Testis (tissue), 2 donors: ENCODE measurements at regions not wholly inside any gene's neighbourhood (a gene's known extent, or its start where the extent isn't known, plus 50 kb on each side); places are given as distances from the start of the nearest gene placed in this dataset.

Source experiments
- DNase-seq: peaks from one replicate; pipeline ENCODE4 v3.0.0-alpha.2; 2019
- H3K27ac ChIP-seq, 2 donors: fragments of 200-600 bp; sonication (generic); one replicate each; pipeline ENCODE4 v1.5.1; 2019
- H3K27me3 ChIP-seq: fragments of 200-600 bp; sonication (generic); one replicate; pipeline ENCODE4 v1.5.1; 2019
- H3K36me3 ChIP-seq: fragments of 200-600 bp; sonication (generic); one replicate; pipeline ENCODE4 v1.5.1; 2017; ENCODE audit warnings: low read depth; ENCODE audit errors: missing control alignments
- H3K4me1 ChIP-seq: fragments of 200-600 bp; sonication (generic); one replicate; pipeline ENCODE4 v1.5.1; 2019
- H3K4me3 ChIP-seq, 2 donors: fragments of 200-600 bp; sonication (generic); one replicate each; pipeline ENCODE4 v1.5.1; 2017 to 2019
- H3K9me3 ChIP-seq: fragments of 200-600 bp; sonication (generic); one replicate; pipeline ENCODE4 v1.5.1; 2017
- POLR2A ChIP-seq: fragments of 450-650 bp; IDR thresholded peaks from one replicate; pipeline ENCODE4 v1.6.1; 2017; ENCODE audit warnings: antibody characterized with exemption, mild to moderate bottlenecking, moderate library complexity
- WGBS, 2 donors: methylation state at CpG; one replicate each; pipeline ENCODE4 v1.1.5; 2018; 5-methylcytosine and 5-hydroxymethylcytosine counted together
- intact Hi-C: fragments of 100-400 bp; cut with DNase I; formaldehyde crosslinking; loops from one replicate; pipeline ENCODE4 v1.15.1; 2023; ENCODE audit warnings: low total_unique reads
- TF ChIP-seq, protein P1 (sequence below), 3 experiments: fragments of 450-650 bp in 2 of 3; fragments of 200-600 bp in 1 of 3; sonication (generic) in 1 of 3; IDR thresholded peaks; one replicate each; pipeline ENCODE4 v1.5.1; 2016 to 2019; ENCODE audit warnings: antibody characterized with exemption in 3 of 3, mild to moderate bottlenecking in 2 of 3, moderate library complexity in 1 of 3

DNA sequence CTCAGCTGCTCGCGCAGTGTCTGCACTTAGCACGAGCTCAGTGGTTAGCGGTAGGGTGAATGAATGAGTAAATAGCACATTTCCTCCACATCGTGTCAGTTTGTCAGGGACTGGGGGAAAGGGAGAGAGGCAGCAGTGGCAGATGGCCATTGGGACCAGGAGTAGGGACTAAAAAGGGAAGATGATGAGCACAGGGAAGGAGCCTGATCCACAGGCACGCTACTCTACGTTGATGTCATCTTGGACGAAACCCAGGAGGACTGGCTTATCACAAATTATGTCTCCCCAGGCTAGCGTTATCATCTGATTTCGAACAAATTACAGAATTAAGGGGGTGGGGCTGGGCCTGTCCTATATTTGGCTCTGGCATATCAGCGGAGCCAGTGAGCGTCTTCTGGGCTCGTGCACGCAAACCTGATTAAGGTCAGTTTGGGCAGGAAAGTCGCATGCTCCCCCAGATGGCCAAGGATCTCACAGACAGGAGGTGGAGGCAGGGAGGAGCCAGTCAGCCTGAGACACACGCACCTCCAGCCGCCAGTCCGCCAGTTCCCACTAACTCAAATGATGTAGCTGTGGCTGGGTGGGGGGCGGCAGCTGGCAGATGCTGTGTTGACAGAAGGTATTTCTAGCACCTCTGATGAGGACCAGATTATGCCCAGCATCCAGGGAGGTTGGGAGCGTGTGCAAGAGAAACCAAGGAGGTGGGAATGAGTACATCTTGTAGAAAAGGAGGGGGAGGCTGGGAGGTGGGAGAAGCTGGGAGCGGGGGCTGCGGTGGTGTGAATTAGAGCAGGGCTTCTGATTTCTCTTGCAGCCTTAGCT is 97.4 kb upstream of the PRDM11 start:
- no peaks in the 10 kb centered on the region for H3K27me3 ChIP-seq
- WGBS, 2 donors, result 63 to 81% methylated on average over 21 to 22 of the region's 22 CpGs
- intact Hi-C loops, result no loop called here
- peak; percentile 17 for DNase-seq
- no peaks in the 10 kb centered on the region for H3K36me3 ChIP-seq
- no peaks in the 10 kb centered on the region for H3K9me3 ChIP-seq
- H3K4me3 ChIP-seq, result no peak overlapping the region
- no peak overlapping the region for H3K27ac ChIP-seq
- H3K4me1 ChIP-seq, result no peaks in the 10 kb centered on the region
- TF ChIP-seq, protein P1, sequence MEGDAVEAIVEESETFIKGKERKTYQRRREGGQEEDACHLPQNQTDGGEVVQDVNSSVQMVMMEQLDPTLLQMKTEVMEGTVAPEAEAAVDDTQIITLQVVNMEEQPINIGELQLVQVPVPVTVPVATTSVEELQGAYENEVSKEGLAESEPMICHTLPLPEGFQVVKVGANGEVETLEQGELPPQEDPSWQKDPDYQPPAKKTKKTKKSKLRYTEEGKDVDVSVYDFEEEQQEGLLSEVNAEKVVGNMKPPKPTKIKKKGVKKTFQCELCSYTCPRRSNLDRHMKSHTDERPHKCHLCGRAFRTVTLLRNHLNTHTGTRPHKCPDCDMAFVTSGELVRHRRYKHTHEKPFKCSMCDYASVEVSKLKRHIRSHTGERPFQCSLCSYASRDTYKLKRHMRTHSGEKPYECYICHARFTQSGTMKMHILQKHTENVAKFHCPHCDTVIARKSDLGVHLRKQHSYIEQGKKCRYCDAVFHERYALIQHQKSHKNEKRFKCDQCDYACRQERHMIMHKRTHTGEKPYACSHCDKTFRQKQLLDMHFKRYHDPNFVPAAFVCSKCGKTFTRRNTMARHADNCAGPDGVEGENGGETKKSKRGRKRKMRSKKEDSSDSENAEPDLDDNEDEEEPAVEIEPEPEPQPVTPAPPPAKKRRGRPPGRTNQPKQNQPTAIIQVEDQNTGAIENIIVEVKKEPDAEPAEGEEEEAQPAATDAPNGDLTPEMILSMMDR (IDR thresholded peaks at IDR 0.05), result no peak
- no peak for TF ChIP-seq POLR2A

DNA sequence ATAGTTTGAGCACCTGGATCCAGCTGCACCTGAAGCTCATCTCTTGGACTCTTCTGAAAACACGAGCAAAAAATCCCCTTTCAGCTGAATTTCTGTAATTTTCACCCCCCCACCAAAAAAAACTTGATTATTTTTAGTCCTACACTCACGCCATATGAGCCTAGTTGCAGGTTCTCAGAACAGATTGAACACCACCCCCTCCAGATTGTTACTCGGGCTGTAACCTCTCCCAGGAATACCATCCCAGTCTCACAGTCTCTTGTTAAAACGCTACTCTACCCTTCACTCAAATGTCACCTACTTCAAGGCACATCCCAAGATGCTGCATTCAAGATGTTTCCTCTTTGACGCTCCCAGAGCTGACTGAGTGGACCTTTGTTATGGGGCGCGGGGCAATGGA is 96.3 kb upstream of the PRDM11 start:
- Histone ChIP-seq H3K27ac (no peak overlapping the region), H3K4me1 (no peaks in the 10 kb centered on the region), H3K27me3 (no peaks in the 10 kb centered on the region), H3K4me3 (no peak overlapping the region), H3K36me3 (no peaks in the 10 kb centered on the region), H3K9me3 (no peaks in the 10 kb centered on the region)
- DNase-seq, result no peak
- WGBS, 2 donors, result 86 to 92% methylated on average over 7 of the region's 7 CpGs
- TF ChIP-seq, protein P1 (IDR thresholded peaks at IDR 0.05), result no peak
- TF ChIP-seq POLR2A, result no peak
- intact Hi-C loops, result no loop called here

DNA sequence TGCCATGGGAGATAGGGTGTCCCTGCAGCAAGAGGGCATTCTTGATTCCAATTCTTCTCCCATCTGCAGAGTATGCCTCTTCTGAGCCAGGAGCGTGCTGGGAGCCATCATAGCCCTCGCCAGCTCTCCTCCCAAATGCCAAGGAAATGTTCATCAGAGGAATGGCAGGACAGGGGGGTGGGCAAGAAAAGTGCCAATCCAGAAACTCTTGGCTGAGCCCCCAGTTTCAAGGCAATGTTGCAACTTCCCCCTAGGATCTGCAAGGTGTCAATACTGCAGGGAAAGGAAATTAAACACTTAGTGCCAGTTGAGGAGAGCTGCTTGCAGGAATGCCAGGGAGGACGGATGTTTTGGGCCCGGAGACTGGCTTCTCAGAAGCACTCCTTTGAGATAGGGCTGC is 94.8 kb upstream of the PRDM11 start:
- Histone ChIP-seq H3K4me1 (no peaks in the 10 kb centered on the region), H3K27me3 (no peaks in the 10 kb centered on the region), H3K9me3 (no peaks in the 10 kb centered on the region), H3K4me3 (no peak overlapping the region), H3K36me3 (no peaks in the 10 kb centered on the region), H3K27ac (no peak overlapping the region)
- intact Hi-C loops, result no loop called here
- no peak for DNase-seq
- TF ChIP-seq, protein P1 (IDR thresholded peaks at IDR 0.05), result no peak
- no peak for TF ChIP-seq POLR2A
- 90 to 96% methylated on average over 4 of the region's 4 CpGs for WGBS, 2 donors

DNA sequence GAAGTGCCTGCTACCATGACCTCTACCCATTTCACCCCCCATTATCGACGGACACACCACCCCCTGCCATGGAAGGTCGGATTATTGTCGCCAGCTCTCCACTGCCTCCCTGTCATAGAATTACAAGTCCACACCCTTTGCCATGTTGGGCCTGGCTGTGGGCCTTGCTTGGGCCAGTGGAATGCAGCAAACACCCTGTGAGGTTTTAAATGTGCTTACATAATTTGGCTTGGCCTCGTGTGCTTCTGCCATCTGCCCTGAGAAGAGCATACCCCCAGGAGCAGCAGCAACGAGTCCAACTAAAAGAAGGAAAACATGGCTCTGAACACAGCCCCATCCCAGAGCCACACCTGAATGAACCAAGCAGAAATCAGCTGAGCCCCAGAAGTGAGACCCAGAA is 94.1 kb upstream of the PRDM11 start:
- 66 to 75% methylated on average over 6 of the region's 6 CpGs for WGBS, 2 donors
- H3K4me3 ChIP-seq, result no peak overlapping the region
- DNase-seq, result no peak
- H3K27me3 ChIP-seq, result no peaks in the 10 kb centered on the region
- intact Hi-C loops, result no loop called here
- no peak overlapping the region for H3K27ac ChIP-seq
- H3K36me3 ChIP-seq, result no peaks in the 10 kb centered on the region
- no peaks in the 10 kb centered on the region for H3K9me3 ChIP-seq
- H3K4me1 ChIP-seq, result no peaks in the 10 kb centered on the region
- TF ChIP-seq, protein P1 (IDR thresholded peaks at IDR 0.05), result no peak
- TF ChIP-seq POLR2A, result no peak
